GM06990 (cell line): ENCODE measurements at regions not wholly inside any gene's neighbourhood (a gene's known extent, or its start where the extent isn't known, plus 50 kb on each side); places are given as distances from the start of the nearest gene placed in this dataset.

Experiments
- DNase-seq: peaks from one replicate; pipeline ENCODE4 v3.0.0-alpha.2; 2011; ENCODE audit not compliant: insufficient read length; ENCODE audit errors: extremely low read depth
- H3K27me3 ChIP-seq: replicated peaks from 2 replicates; pipeline ENCODE4 v1.6.0; 2011; ENCODE audit warnings: low read length; ENCODE audit not compliant: control insufficient read depth, insufficient read depth
- H3K36me3 ChIP-seq: 2 replicates; pipeline ENCODE4 v1.5.1; 2011; ENCODE audit warnings: low read length; ENCODE audit not compliant: control insufficient read depth, insufficient read depth
- H3K4me3 ChIP-seq: replicated peaks from 2 replicates; pipeline ENCODE4 v1.5.1; 2011; ENCODE audit warnings: low read depth, mild to moderate bottlenecking, control low read depth, low read length
- CTCF ChIP-seq: IDR thresholded peaks from 2 replicates; pipeline ENCODE4 v1.5.1; 2011; ENCODE audit warnings: low read length, control low read depth, mild to moderate bottlenecking, inconsistent platforms; ENCODE audit not compliant: insufficient read depth, poor library complexity, severe bottlenecking

GRCh38 chr20:57943291-57943690 lies 233.5 kb upstream of the PMEPA1 start:
- H3K4me3 ChIP-seq, result no peak overlapping the region
- no peaks in the 10 kb centered on the region; the same call in 1 of the 2 replicates for H3K27me3 ChIP-seq
- H3K36me3 ChIP-seq, result no peaks in the 10 kb centered on the region
- DNase-seq, result no peak
- TF ChIP-seq CTCF, result no peak

DNA sequence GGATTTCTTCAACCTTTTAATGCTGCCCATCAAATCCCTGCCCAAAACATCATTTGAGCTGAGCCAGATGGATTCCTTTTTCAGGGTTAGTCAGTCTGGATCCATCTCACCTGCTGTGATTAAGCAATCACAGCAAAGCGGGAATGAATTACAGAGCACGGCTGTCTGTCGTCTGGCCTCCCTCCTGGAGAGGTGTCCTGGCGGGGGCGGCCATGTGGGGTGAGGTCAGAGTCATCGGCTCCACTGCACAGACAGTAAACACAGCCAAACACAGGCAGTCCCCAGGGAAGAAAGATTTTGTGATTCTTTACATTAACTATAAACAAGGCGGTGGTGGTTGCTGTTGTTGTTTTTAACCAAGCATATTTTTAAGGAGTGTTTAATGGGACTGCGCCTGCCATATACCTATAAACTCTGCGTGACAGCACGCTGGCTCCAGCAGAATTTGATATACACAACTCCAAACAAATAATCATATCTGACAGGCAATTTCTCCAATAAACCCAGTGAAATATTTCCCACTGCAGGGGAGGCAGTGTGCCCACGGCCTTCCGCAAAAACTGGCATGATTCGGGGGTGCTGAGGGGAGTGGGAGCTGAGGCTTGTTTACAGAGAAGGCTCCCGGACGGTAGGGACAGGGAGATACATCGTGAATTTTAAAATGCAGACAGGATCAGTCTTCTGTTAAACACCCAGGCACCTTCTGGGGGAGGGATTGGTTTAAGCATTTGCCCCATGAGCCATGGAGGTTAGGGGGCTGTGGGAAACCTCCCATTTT lies 232.0 kb upstream of the PMEPA1 start:
- H3K4me3 ChIP-seq, result no peak overlapping the region
- TF ChIP-seq CTCF, result no peak
- DNase-seq, result no peak
- no peaks in the 10 kb centered on the region for H3K36me3 ChIP-seq
- H3K27me3 ChIP-seq, result no peaks in the 10 kb centered on the region; the same call in 1 of the 2 replicates

DNA sequence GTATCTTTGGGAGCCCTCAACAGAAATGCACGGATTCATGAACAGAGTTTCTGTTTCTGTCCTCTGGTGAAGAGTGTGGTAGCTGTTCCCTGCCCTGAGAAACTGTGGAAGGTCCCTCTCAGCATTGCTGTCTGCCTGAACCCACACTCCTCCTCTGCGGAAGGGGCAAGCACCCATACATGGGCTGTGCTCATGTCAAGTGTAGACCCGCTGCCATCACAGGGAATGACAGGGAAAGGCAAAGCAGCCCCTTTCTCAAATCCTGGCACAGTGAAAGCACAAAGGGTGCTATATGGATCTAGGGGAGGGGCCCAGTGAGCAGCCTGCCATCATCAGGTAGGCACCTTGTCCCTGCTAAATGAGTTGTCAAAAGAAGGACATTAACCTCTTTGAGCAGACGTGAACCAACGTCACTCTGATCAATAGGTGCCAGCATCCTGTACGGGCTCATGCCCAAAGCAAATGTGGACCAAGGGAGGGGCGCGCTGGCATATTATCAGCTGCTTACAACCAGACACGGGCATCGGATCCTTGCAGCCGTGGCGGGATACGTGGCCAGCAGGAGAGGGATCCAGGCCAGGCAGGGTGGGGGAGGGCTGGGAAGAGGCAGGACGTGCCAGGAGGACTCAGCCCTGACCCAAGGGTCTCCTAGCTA lies 231.2 kb upstream of the PMEPA1 start:
- no peak for DNase-seq
- Histone ChIP-seq H3K4me3 (no peak overlapping the region), H3K36me3 (no peaks in the 10 kb centered on the region), H3K27me3 (no peaks in the 10 kb centered on the region; the same call in 1 of the 2 replicates)
- TF ChIP-seq CTCF, result no peak

DNA sequence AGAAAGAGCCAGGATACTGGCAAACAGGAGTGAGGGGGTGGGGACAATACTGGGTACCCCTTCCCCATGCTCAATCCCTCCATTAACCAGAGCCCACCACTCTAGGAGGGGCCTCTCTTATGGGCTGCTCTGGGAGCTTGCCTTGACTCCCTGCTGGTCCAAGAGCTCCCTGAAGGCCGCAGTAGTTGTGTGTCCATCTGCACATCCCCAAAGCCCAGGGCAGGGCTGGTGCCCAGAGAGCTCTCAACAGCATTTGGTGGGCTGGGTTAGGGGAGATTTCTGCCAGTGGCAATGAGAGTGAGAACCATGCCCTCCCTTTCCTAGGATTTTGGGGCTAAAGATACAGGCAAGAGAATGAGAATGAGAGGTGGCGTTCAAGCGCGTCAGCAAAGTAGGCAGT lies 230.6 kb upstream of the PMEPA1 start:
- TF ChIP-seq CTCF, result no peak
- no peak for DNase-seq
- no peaks in the 10 kb centered on the region for H3K36me3 ChIP-seq
- no peaks in the 10 kb centered on the region for H3K27me3 ChIP-seq
- no peak overlapping the region for H3K4me3 ChIP-seq

DNA sequence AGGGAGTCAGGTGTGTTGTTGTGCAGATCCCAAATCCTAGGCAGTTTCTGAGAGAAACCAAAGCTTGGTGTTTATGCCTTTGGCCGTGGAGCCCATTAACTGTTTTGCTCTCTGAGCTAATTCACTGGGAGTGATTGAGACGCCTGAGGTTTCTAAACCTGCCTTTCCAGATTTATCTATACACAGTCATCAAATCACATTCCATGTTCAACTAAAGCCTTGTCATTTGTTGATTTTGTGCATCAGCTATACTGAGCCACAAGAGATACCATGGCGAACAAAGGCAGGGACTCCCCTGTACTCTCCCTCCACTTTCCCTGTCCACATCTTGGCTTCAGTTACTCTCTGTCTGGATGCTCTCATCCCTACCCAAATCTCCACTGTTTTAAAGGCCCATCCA lies 229.7 kb upstream of the PMEPA1 start:
- H3K27me3 ChIP-seq, result no peaks in the 10 kb centered on the region
- no peak for TF ChIP-seq CTCF

More for the DNA sequence above, 229.7 kb upstream of the PMEPA1 start:
- Histone ChIP-seq H3K36me3 (no peaks in the 10 kb centered on the region), H3K4me3 (no peak overlapping the region)
- no peak for DNase-seq
